ELF-1 (cell line): ENCODE measurements at regions not wholly inside any gene's neighbourhood (a gene's known extent, or its start where the extent isn't known, plus 50 kb on each side); places are given as distances from the start of the nearest gene placed in this dataset.

Source experiments
- DNase-seq: peaks from one replicate; pipeline ENCODE4 v3.0.0-alpha.2; 2016; ENCODE audit warnings: low read depth, low spot score

- DNase-seq, result no peak
These were observed 179.7 kb downstream of the ST6GAL2 start for GRCh38 chr2:106706283-106706682.

GRCh38 chr2:106708209-106708608 lies 177.8 kb downstream of the ST6GAL2 start:
- no peak for DNase-seq

- no peak for DNase-seq
These were observed 176.7 kb downstream of the ST6GAL2 start for GRCh38 chr2:106709229-106709628.

- no peak for DNase-seq
These were observed 166.7 kb downstream of the ST6GAL2 start for GRCh38 chr2:106719222-106719621.

- DNase-seq, result no peak
These were observed 165.9 kb downstream of the ST6GAL2 start for GRCh38 chr2:106720026-106720425.

GRCh38 chr2:106724301-106724794 lies 161.6 kb downstream of the ST6GAL2 start:
- no peak for DNase-seq

GRCh38 chr2:106734165-106734564 lies 151.8 kb downstream of the ST6GAL2 start:
- peak; percentile 57 for DNase-seq

GRCh38 chr2:106735807-106736206 lies 150.2 kb downstream of the ST6GAL2 start:
- DNase-seq, result no peak

GRCh38 chr2:106736221-106736620 lies 149.7 kb downstream of the ST6GAL2 start:
- no peak for DNase-seq

GRCh38 chr2:106745468-106745867 lies 140.5 kb downstream of the ST6GAL2 start:
- no peak for DNase-seq

GRCh38 chr2:106749823-106750222 lies 136.1 kb downstream of the ST6GAL2 start:
- DNase-seq, result no peak
